Astrocyte (in vitro differentiated cells and primary cell): ENCODE measurements at regions not wholly inside any gene's neighbourhood (a gene's known extent, or its start where the extent isn't known, plus 50 kb on each side); places are given as distances from the start of the nearest gene placed in this dataset.

Experiments
- EZH2 ChIP-seq: IDR thresholded peaks from 2 replicates; pipeline ENCODE4 v1.6.1; 2012; ENCODE audit warnings: mild to moderate bottlenecking, low read length, inconsistent platforms; ENCODE audit not compliant: insufficient read depth
- TF ChIP-seq, protein P1 (sequence below): IDR thresholded peaks from 2 replicates; pipeline ENCODE4 v1.5.1; 2011; ENCODE audit warnings: low read depth, mild to moderate bottlenecking, inconsistent platforms, low read length, moderate library complexity; ENCODE audit not compliant: insufficient read depth

DNA sequence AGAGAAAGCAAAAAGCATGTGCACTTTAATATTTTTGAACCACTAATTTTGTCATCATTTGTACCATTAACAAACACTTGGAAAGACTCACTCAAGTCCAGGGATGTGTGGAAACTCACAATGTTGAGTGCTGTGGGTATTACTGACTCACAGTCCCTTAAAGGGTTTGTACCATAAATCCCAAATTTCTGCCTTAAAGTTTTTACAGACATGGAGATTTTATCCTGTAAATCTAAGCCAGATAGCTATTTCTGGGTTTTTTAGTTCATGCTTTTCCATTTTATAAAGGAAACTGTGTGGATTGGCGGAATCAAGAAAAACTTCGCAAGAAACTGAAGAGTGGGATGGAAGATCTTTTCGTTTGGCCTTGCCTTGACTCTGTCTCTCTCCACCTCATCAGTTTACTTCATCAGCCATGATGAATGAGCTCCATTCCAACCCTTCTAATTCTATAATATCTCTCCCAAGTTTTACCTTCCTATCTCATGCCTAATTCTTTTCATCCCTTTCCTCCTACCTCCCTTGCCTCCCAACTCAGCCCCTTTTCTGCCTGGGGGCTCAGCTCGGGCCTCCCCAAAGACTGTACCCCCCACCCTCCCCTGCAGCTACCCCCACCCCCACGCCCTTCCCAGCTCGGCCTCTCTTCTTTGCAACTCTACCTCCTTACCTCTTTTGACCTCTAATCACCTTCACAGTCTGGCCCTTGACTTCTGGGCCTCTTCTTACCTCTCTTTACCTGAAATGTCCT is 218.5 kb upstream of the MKLN1 start:
- TF ChIP-seq, protein P1, sequence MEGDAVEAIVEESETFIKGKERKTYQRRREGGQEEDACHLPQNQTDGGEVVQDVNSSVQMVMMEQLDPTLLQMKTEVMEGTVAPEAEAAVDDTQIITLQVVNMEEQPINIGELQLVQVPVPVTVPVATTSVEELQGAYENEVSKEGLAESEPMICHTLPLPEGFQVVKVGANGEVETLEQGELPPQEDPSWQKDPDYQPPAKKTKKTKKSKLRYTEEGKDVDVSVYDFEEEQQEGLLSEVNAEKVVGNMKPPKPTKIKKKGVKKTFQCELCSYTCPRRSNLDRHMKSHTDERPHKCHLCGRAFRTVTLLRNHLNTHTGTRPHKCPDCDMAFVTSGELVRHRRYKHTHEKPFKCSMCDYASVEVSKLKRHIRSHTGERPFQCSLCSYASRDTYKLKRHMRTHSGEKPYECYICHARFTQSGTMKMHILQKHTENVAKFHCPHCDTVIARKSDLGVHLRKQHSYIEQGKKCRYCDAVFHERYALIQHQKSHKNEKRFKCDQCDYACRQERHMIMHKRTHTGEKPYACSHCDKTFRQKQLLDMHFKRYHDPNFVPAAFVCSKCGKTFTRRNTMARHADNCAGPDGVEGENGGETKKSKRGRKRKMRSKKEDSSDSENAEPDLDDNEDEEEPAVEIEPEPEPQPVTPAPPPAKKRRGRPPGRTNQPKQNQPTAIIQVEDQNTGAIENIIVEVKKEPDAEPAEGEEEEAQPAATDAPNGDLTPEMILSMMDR, result no peak
- TF ChIP-seq EZH2, result no peak
